Naive thymus-derived CD4-positive, alpha-beta T cell (primary cell): ENCODE measurements at regions not wholly inside any gene's neighbourhood (a gene's known extent, or its start where the extent isn't known, plus 50 kb on each side); places are given as distances from the start of the nearest gene placed in this dataset.

Source experiments
- ATAC-seq: fragments of 150-1000 bp; cut with Tn5 transposase; 2 replicates; pipeline ENCODE4 v1.10.0; 2021; ENCODE audit warnings: mild to moderate bottlenecking, moderate library complexity
- CTCF ChIA-PET: fragments of 350-600 bp; sonication (Branson Sonifier 250); formaldehyde crosslinking; loops from one replicate; lab custom pipeline; 2021; ENCODE audit warnings: antibody characterized with exemption; lab: Charles Lee
- POLR2A ChIA-PET: fragments of 350-600 bp; sonication (Branson Sonifier 250); formaldehyde crosslinking; loops from one replicate; lab custom pipeline; 2021; ENCODE audit warnings: antibody characterized with exemption, inconsistent platforms; lab: Charles Lee
- DNase-seq, 9 donors: peaks; one replicate each; pipeline versions ENCODE4 v3.0.0 to v3.0.0-alpha.2; 2020 to 2022; ENCODE audit warnings: mixed read lengths in 1 of 9
- H3K27ac ChIP-seq: one replicate; pipeline ENCODE4 v1.7.0; 2013; ENCODE audit warnings: mild to moderate bottlenecking, low read depth, low read length, moderate library complexity
- H3K27me3 ChIP-seq, 2 donors: one replicate each; pipeline ENCODE4 v1.7.0; 2013; ENCODE audit warnings: low read length in 2 of 2, mild to moderate bottlenecking in 2 of 2, moderate library complexity in 2 of 2; ENCODE audit not compliant: control insufficient read depth in 2 of 2, insufficient read depth in 2 of 2
- H3K36me3 ChIP-seq, 3 experiments: 1 replicate in 2 of 3; 2 replicates in 1 of 3; pipeline ENCODE4 v1.7.0; 2013; ENCODE audit warnings: low read length in 3 of 3, mild to moderate bottlenecking in 3 of 3, moderate library complexity in 1 of 3; ENCODE audit not compliant: insufficient read depth in 3 of 3, control insufficient read depth in 2 of 3
- H3K4me1 ChIP-seq, 2 donors: one replicate each; pipeline ENCODE4 v1.7.0; 2013; ENCODE audit warnings: low read length in 2 of 2, mild to moderate bottlenecking in 2 of 2, moderate library complexity in 1 of 2; ENCODE audit not compliant: control insufficient read depth in 2 of 2, insufficient read depth in 2 of 2
- H3K4me3 ChIP-seq: 2 replicates; pipeline ENCODE4 v1.7.0; 2013; ENCODE audit warnings: mild to moderate bottlenecking, low read length
- H3K9me3 ChIP-seq, 3 experiments: 1 replicate in 2 of 3; 2 replicates in 1 of 3; pipeline ENCODE4 v1.7.0; 2013; ENCODE audit warnings: low read length in 3 of 3; ENCODE audit not compliant: control insufficient read depth in 2 of 3
- H3K27ac Mint-ChIP-seq, 9 donors: one replicate each; pipeline ENCODE4 v1.8.0; 2020 to 2022; ENCODE audit warnings: mixed read lengths in 9 of 9, mild to moderate bottlenecking in 8 of 9, moderate library complexity in 5 of 9, inconsistent platforms in 2 of 9
- H3K27me3 Mint-ChIP-seq, 5 donors: one replicate each; pipeline ENCODE4 v1.8.0; 2021 to 2022; ENCODE audit warnings: mixed read lengths in 5 of 5, mild to moderate bottlenecking in 1 of 5
- H3K36me3 Mint-ChIP-seq, 5 donors: one replicate each; pipeline ENCODE4 v1.8.0; 2020 to 2022; ENCODE audit warnings: mixed read lengths in 5 of 5, mild to moderate bottlenecking in 3 of 5, inconsistent platforms in 1 of 5
- H3K4me1 Mint-ChIP-seq, 7 donors: one replicate each; pipeline ENCODE4 v1.8.0; 2020 to 2022; ENCODE audit warnings: mixed read lengths in 7 of 7, mild to moderate bottlenecking in 3 of 7, inconsistent platforms in 1 of 7
- H3K4me3 Mint-ChIP-seq, 10 donors: one replicate each; pipeline ENCODE4 v1.8.0; 2020 to 2022; ENCODE audit warnings: mild to moderate bottlenecking in 10 of 10, mixed read lengths in 10 of 10, moderate library complexity in 6 of 10, inconsistent platforms in 2 of 10
- H3K9me3 Mint-ChIP-seq, 11 donors: one replicate each; pipeline ENCODE4 v1.8.0; 2020 to 2022; ENCODE audit warnings: mixed read lengths in 11 of 11, mild to moderate bottlenecking in 4 of 11, inconsistent platforms in 1 of 11, moderate library complexity in 1 of 11
- intact Hi-C, 2 donors: fragments of 100-400 bp; cut with micrococcal nuclease; formaldehyde crosslinking; loops; one replicate each; pipeline ENCODE4 v1.15.1; 2023

- no peak overlapping the region for H3K4me3 Mint-ChIP-seq
- H3K36me3 Mint-ChIP-seq, result peaks cover 0 to 14% (median 0%) of the 10 kb centered on the region in 5 donors
- Histone ChIP-seq H3K9me3 (no peaks in the 10 kb centered on the region), H3K4me3 (no peak overlapping the region), H3K27ac (no peak overlapping the region), H3K27me3 (no peaks in the 10 kb centered on the region), H3K36me3 (no peaks in the 10 kb centered on the region), H3K4me1 (no peaks in the 10 kb centered on the region)
- intact Hi-C loops, result no loop called here
- H3K27ac Mint-ChIP-seq, result no peak overlapping the region
- peaks cover 0 to 14% (median 0%) of the 10 kb centered on the region in 5 donors for H3K27me3 Mint-ChIP-seq
- no peaks in the 10 kb centered on the region for H3K4me1 Mint-ChIP-seq
- ATAC-seq (no peak), DNase-seq (no peak)
- ChIA-PET POLR2A (no interaction called here), CTCF (no interaction called here)
- H3K9me3 Mint-ChIP-seq, result peaks cover 0 to 23% (median 10%) of the 10 kb centered on the region in 11 donors
These were observed 327.9 kb upstream of the PRKCQ start for GRCh38 chr10:6907877-6908530.

- Mint-ChIP-seq H3K27me3 (peaks cover 0 to 36% (median 5%) of the 10 kb centered on the region in 5 donors), H3K4me3 (no peak overlapping the region), H3K9me3 (no peaks in the 10 kb centered on the region), H3K27ac (no peak overlapping the region), H3K36me3 (no peaks in the 10 kb centered on the region), H3K4me1 (no peaks in the 10 kb centered on the region)
- ChIA-PET CTCF (no interaction called here), POLR2A (no interaction called here)
- no peaks in the 10 kb centered on the region for H3K9me3 ChIP-seq
- H3K4me3 ChIP-seq, result no peak overlapping the region
- no peaks in the 10 kb centered on the region for H3K27me3 ChIP-seq
- H3K4me1 ChIP-seq, result no peaks in the 10 kb centered on the region
- intact Hi-C loops, result no loop called here
- no peak overlapping the region for H3K27ac ChIP-seq
- no peaks in the 10 kb centered on the region for H3K36me3 ChIP-seq
- ATAC-seq, result peak; percentile 56
- no peak for DNase-seq
These were observed 314.3 kb upstream of the PRKCQ start for GRCh38 chr10:6894405-6894804.

- no peak overlapping the region for H3K27ac Mint-ChIP-seq
- CTCF ChIA-PET, result no interaction called here
- H3K4me3 Mint-ChIP-seq, result no peak overlapping the region
- peaks cover 0 to 31% (median 5%) of the 10 kb centered on the region in 5 donors for H3K27me3 Mint-ChIP-seq
- H3K36me3 Mint-ChIP-seq, result no peaks in the 10 kb centered on the region
- ATAC-seq (no peak), DNase-seq (no peak)
- no peaks in the 10 kb centered on the region for H3K4me1 Mint-ChIP-seq
- no peaks in the 10 kb centered on the region for H3K27me3 ChIP-seq
- H3K27ac ChIP-seq, result no peak overlapping the region
- intact Hi-C loops, result no loop called here
- no peaks in the 10 kb centered on the region for H3K9me3 Mint-ChIP-seq
- POLR2A ChIA-PET, result interaction anchor here (0.7 kb wide), 1 partner anchor 863 kb away, joined by 6 read pairs; no protein-coding TSS in a partner anchor
- H3K36me3 ChIP-seq, result no peaks in the 10 kb centered on the region
- no peak overlapping the region for H3K4me3 ChIP-seq
- no peaks in the 10 kb centered on the region for H3K9me3 ChIP-seq
- H3K4me1 ChIP-seq, result no peaks in the 10 kb centered on the region
These were observed 312.8 kb upstream of the PRKCQ start for GRCh38 chr10:6892864-6893263.

DNA sequence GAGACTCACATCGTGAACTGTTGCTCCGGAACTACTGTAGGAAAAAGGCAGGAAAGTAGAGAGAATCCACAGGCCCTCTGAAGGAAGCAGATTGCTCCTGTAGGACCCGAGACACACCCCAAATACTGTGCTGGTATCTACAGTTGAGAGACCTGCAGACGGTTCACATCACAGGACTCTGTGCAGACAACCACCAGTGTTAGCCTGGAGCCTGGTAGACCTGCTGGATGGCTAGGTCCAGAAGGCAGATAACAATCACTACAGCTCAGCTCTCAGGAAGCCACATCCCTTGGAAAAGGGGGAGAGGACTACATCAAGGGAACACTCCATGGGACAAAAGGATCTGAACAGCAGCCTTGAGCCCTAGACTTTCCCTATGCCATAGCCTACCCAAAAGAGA lies 311.8 kb upstream of the PRKCQ start:
- Histone ChIP-seq H3K4me1 (no peaks in the 10 kb centered on the region), H3K27me3 (no peaks in the 10 kb centered on the region), H3K36me3 (no peaks in the 10 kb centered on the region), H3K27ac (no peak overlapping the region), H3K9me3 (no peaks in the 10 kb centered on the region), H3K4me3 (no peak overlapping the region)
- intact Hi-C loops, result no loop called here
- H3K27ac Mint-ChIP-seq, result no peak overlapping the region
- H3K36me3 Mint-ChIP-seq, result no peaks in the 10 kb centered on the region
- peaks cover 0 to 28% (median 5%) of the 10 kb centered on the region in 5 donors for H3K27me3 Mint-ChIP-seq
- no peak overlapping the region for H3K4me3 Mint-ChIP-seq
- no peaks in the 10 kb centered on the region for H3K4me1 Mint-ChIP-seq
- H3K9me3 Mint-ChIP-seq, result no peaks in the 10 kb centered on the region
- ChIA-PET CTCF (no interaction called here), POLR2A (no interaction called here)
- DNase-seq (no peak), ATAC-seq (no peak)

DNA sequence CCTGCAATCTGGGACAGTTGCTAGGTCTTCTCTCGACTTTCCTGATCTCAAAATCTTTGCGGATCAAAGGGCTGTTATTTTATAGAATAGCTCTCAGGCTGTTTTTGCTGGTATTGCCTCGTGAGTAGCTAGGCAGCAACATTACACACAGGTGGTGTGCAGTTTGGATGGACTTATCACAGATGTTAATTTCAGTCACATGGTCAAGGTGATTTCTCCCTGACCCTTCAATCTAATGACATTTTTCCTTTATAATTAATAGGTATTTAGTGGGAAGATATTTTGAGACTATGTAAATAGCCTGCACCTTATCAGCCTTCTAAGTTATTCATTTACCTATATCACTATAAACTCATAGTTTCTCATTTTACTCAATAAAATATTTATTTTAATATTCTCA lies 309.6 kb upstream of the PRKCQ start:
- H3K27me3 ChIP-seq, result no peaks in the 10 kb centered on the region
- no peak overlapping the region for H3K4me3 ChIP-seq
- intact Hi-C loops, result no loop called here
- no peak overlapping the region for H3K27ac ChIP-seq
- CTCF ChIA-PET, result no interaction called here
- ATAC-seq (no peak), DNase-seq (no peak)
- POLR2A ChIA-PET, result no interaction called here
- Mint-ChIP-seq H3K36me3 (no peaks in the 10 kb centered on the region), H3K27ac (no peak overlapping the region), H3K4me3 (no peak overlapping the region), H3K27me3 (peaks cover 0 to 18% (median 0%) of the 10 kb centered on the region in 5 donors), H3K4me1 (peaks cover 0 to 8% (median 7%) of the 10 kb centered on the region in 7 donors), H3K9me3 (no peaks in the 10 kb centered on the region)
- no peaks in the 10 kb centered on the region for H3K4me1 ChIP-seq
- H3K36me3 ChIP-seq, result no peaks in the 10 kb centered on the region
- no peaks in the 10 kb centered on the region for H3K9me3 ChIP-seq

DNA sequence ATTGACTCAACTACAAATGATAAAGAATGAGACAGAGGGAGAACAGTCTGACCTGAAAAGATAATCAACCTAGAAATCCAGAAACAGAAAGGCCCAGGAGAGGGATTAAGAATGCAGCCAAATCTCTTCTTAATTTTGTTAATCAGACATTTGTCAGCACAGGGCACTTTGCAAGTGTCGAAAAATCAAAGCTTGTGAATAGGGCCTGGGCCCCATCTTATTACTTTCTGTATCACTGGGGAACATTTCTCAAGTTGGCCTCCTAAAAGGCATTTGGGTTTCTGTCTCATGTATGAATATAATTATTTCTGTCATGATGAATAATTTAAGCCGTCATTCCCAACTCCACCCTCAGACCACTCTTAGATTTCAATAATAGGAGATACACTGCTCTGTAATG lies 308.4 kb upstream of the PRKCQ start:
- H3K9me3 Mint-ChIP-seq, result peaks cover 0 to 3% (median 0%) of the 10 kb centered on the region in 11 donors
- no peak overlapping the region for H3K4me3 ChIP-seq
- H3K36me3 ChIP-seq, result no peaks in the 10 kb centered on the region
- ChIA-PET POLR2A (no interaction called here), CTCF (no interaction called here)
- H3K27ac ChIP-seq, result no peak overlapping the region
- no peak overlapping the region for H3K4me3 Mint-ChIP-seq
- DNase-seq (no peak), ATAC-seq (no peak)
- peaks cover 0 to 4% (median 0%) of the 10 kb centered on the region in 5 donors for H3K36me3 Mint-ChIP-seq
- H3K27me3 ChIP-seq, result no peaks in the 10 kb centered on the region
- peaks cover 0 to 16% (median 4%) of the 10 kb centered on the region in 5 donors for H3K27me3 Mint-ChIP-seq
- H3K9me3 ChIP-seq, result no peaks in the 10 kb centered on the region
- intact Hi-C loops, result no loop called here
- H3K4me1 ChIP-seq, result no peaks in the 10 kb centered on the region
- peaks cover 0 to 14% (median 8%) of the 10 kb centered on the region in 7 donors for H3K4me1 Mint-ChIP-seq
- H3K27ac Mint-ChIP-seq, result no peak overlapping the region

DNA sequence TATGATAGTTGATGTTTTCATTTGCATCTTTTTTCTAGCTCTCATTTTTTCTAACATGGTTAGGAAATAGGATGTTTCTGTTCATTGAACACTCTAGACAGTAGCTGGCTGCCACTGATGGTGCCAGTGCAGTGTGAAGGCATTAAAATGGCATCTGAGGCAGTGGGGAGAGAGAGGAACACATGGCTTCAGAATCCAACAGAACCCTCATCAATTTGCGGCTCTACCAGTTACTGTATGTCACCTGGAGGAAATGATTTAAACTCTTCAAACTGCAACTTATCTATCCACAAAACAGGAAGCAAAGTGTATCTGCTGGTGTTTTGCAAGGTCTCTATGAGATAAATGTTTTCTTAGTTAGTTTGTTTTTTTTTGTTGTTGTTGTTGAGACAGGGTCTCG lies 305.2 kb upstream of the PRKCQ start:
- H3K27ac Mint-ChIP-seq, result no peak overlapping the region
- Histone ChIP-seq H3K4me1 (no peaks in the 10 kb centered on the region), H3K27me3 (no peaks in the 10 kb centered on the region), H3K9me3 (no peaks in the 10 kb centered on the region), H3K27ac (no peak overlapping the region), H3K4me3 (no peak overlapping the region), H3K36me3 (no peaks in the 10 kb centered on the region)
- DNase-seq (no peak), ATAC-seq (no peak)
- peaks cover 0 to 3% (median 0%) of the 10 kb centered on the region in 11 donors for H3K9me3 Mint-ChIP-seq
- POLR2A ChIA-PET, result no interaction called here
- intact Hi-C loops, result no loop called here
- H3K27me3 Mint-ChIP-seq, result peaks cover 4 to 27% (median 12%) of the 10 kb centered on the region in 5 donors
- H3K4me3 Mint-ChIP-seq, result peak overlapping the region in 2 of 10 donors; percentile 6 to 46
- peaks cover 0 to 4% (median 0%) of the 10 kb centered on the region in 5 donors for H3K36me3 Mint-ChIP-seq
- CTCF ChIA-PET, result no interaction called here
- H3K4me1 Mint-ChIP-seq, result peaks cover 0 to 14% (median 8%) of the 10 kb centered on the region in 7 donors
